ENCODE measurements at regions not wholly inside any gene's neighbourhood (a gene's known extent, or its start where the extent isn't known, plus 50 kb on each side); places are given as distances from the start of the nearest gene placed in this dataset.
"Not testable (repeated sequence)": the region's sequence is repeated elsewhere in the genome, so short reads cannot be mapped to it uniquely, and the experiment has no call there.

DNA sequence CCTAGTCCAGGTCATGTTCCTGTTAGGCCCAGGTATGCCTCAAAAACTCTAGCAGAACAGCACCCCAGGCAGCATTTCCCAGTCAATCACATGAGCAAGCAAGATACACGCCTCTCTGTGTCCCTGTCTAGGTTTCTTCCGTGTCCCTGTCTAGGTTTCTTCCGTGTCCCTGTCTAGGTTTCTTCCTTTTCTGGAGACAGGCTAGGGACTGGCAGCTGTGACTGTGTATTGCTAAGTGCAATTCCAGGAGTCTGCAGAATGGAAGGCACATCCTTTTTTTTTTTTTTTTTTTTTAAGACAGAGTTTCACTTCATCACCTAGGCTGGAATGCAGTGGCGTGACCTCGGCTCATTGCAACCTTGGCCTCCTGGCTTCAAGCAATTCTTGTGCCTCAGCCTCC, 77.6 kb downstream of the SETD4 start:
- peaks cover 5 to 9% of the 10 kb centered on the region in 2 donors for H3K9me3 ChIP-seq (ENCODE audit: control insufficient read depth in 2 of 2, low read length in 2 of 2)
- H3K4me3 ChIP-seq (ENCODE audit: low read length in 2 of 2): no peak overlapping the region
- no peak overlapping the region for H3K9ac ChIP-seq (ENCODE audit: low read length in 2 of 2)
- no peaks in the 10 kb centered on the region for H3K36me3 ChIP-seq (ENCODE audit: control insufficient read depth in 2 of 2, insufficient read depth in 2 of 2, low read length in 2 of 2)
- H3K27ac ChIP-seq (ENCODE audit: low read length): no peak overlapping the region
- H3K4me1 ChIP-seq (ENCODE audit: control insufficient read depth, insufficient read depth, low read length): no peaks in the 10 kb centered on the region
- H3K27me3 ChIP-seq (ENCODE audit: control insufficient read depth in 1 of 2, insufficient read depth in 2 of 2, low read length in 2 of 2): no peaks in the 10 kb centered on the region

DNA sequence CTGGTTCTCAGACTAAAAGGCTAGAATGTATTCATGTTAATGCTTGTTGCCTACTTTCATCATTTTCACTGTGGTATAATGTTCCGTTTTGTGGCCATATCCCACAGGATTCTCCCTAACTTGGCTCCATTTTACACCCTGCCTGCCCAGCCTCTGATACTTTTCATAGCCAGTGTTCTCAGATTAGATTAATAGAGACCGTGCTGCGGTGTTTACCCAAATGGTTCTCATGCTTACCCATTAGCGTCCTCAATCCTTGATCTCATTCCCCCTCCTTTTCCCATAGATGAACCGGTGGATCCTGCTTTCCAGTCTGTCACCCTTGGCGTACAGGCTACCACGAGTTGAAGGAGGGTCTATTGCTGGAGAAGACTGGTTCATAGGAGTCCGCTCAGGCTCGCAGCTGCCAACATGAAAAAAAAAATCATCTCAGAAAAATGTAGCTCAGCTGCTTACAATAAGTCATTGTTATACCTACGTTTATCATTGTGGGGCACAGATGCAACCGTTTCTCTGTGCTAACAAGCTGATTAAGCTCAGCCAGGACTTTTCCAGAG, 78.7 kb downstream of the SETD4 start:
- H3K9ac ChIP-seq (ENCODE audit: low read length in 2 of 2): no peak overlapping the region
- no peaks in the 10 kb centered on the region for H3K36me3 ChIP-seq (ENCODE audit: control insufficient read depth in 2 of 2, insufficient read depth in 2 of 2, low read length in 2 of 2)
- H3K9me3 ChIP-seq (ENCODE audit: control insufficient read depth in 2 of 2, low read length in 2 of 2): peaks cover 5 to 9% of the 10 kb centered on the region in 2 donors
- no peaks in the 10 kb centered on the region for H3K27me3 ChIP-seq (ENCODE audit: control insufficient read depth in 1 of 2, insufficient read depth in 2 of 2, low read length in 2 of 2)
- H3K4me1 ChIP-seq (ENCODE audit: control insufficient read depth, insufficient read depth, low read length): no peaks in the 10 kb centered on the region
- H3K4me3 ChIP-seq (ENCODE audit: low read length in 2 of 2): no peak overlapping the region
- H3K27ac ChIP-seq (ENCODE audit: low read length): no peak overlapping the region

DNA sequence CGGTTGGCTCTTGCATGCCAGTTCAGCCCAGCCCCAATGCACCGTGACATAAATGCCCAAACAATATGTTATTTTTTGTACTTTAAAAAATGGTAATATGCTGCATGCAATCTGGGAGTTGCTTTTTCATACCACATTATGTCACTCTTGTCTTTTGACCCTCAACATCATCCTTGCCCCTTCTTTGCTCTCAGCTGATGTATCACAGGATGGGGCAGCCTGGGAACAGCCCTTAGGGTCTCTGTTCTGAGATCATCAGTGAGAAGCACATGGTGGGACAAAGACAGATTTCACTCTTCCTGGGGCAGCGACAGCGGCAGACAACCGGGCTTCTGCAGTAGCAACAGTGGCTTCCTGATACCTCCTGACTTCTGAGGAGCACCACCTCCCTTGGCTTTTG, 79.5 kb downstream of the SETD4 start:
- Histone ChIP-seq H3K27ac (ENCODE audit: low read length) (no peak overlapping the region), H3K27me3 (ENCODE audit: control insufficient read depth in 1 of 2, insufficient read depth in 2 of 2, low read length in 2 of 2) (no peaks in the 10 kb centered on the region)

GRCh38 chr21:35977860-35978259, 82.5 kb downstream of the SETD4 start:
- not testable (repeated sequence) for H3K4me3 ChIP-seq (ENCODE audit: low read length in 2 of 2); H3K27ac ChIP-seq (ENCODE audit: low read length); H3K9ac ChIP-seq (ENCODE audit: low read length in 2 of 2); H3K4me1 ChIP-seq (ENCODE audit: control insufficient read depth, insufficient read depth, low read length); H3K36me3 ChIP-seq (ENCODE audit: control insufficient read depth in 2 of 2, insufficient read depth in 2 of 2, low read length in 2 of 2); H3K27me3 ChIP-seq (ENCODE audit: control insufficient read depth in 1 of 2, insufficient read depth in 2 of 2, low read length in 2 of 2); H3K9me3 ChIP-seq (ENCODE audit: control insufficient read depth in 2 of 2, low read length in 2 of 2)

More for the DNA sequence above, 79.5 kb downstream of the SETD4 start:
- peaks cover 5 to 9% of the 10 kb centered on the region in 2 donors for H3K9me3 ChIP-seq (ENCODE audit: control insufficient read depth in 2 of 2, low read length in 2 of 2)
- no peak overlapping the region for H3K9ac ChIP-seq (ENCODE audit: low read length in 2 of 2)
- no peak overlapping the region for H3K4me3 ChIP-seq (ENCODE audit: low read length in 2 of 2)
- H3K36me3 ChIP-seq (ENCODE audit: control insufficient read depth in 2 of 2, insufficient read depth in 2 of 2, low read length in 2 of 2): no peaks in the 10 kb centered on the region
- no peaks in the 10 kb centered on the region for H3K4me1 ChIP-seq (ENCODE audit: control insufficient read depth, insufficient read depth, low read length)

GRCh38 chr21:35976929-35977328, 83.4 kb downstream of the SETD4 start:
- H3K27me3 ChIP-seq (ENCODE audit: control insufficient read depth in 1 of 2, insufficient read depth in 2 of 2, low read length in 2 of 2): no peaks in the 10 kb centered on the region
- H3K4me1 ChIP-seq (ENCODE audit: control insufficient read depth, insufficient read depth, low read length): no peaks in the 10 kb centered on the region
- no peaks in the 10 kb centered on the region for H3K36me3 ChIP-seq (ENCODE audit: control insufficient read depth in 2 of 2, insufficient read depth in 2 of 2, low read length in 2 of 2)
- H3K9me3 ChIP-seq (ENCODE audit: control insufficient read depth in 2 of 2, low read length in 2 of 2): peaks cover 5 to 9% of the 10 kb centered on the region in 2 donors
- no peak overlapping the region for H3K4me3 ChIP-seq (ENCODE audit: low read length in 2 of 2)
- H3K9ac ChIP-seq (ENCODE audit: low read length in 2 of 2): no peak overlapping the region
- H3K27ac ChIP-seq (ENCODE audit: low read length): no peak overlapping the region

DNA sequence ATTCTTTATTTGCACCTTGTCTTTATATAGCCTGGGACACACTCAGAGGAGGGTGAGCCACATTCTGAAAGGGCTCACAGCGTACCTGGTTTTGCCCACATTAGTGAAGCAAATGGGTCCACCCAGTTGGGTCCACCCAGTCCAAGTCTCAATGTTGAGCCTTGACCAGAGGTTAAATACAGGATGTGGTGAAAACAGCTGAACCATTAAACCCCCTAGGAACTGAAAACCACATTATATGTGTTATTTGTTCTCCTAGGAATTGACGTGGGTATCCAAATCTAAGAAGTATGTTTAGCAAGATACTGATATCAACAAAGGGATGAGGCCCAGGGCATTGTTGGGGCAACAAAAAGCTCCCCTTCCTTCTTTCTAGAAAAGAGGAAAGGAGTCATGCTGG, 83.8 kb downstream of the SETD4 start:
- no peak overlapping the region for H3K9ac ChIP-seq (ENCODE audit: low read length in 2 of 2)
- H3K36me3 ChIP-seq (ENCODE audit: control insufficient read depth in 2 of 2, insufficient read depth in 2 of 2, low read length in 2 of 2): no peaks in the 10 kb centered on the region
- no peaks in the 10 kb centered on the region for H3K4me1 ChIP-seq (ENCODE audit: control insufficient read depth, insufficient read depth, low read length)
- H3K4me3 ChIP-seq (ENCODE audit: low read length in 2 of 2): no peak overlapping the region
- peaks cover 0 to 2% of the 10 kb centered on the region in 2 donors for H3K27me3 ChIP-seq (ENCODE audit: control insufficient read depth in 1 of 2, insufficient read depth in 2 of 2, low read length in 2 of 2)
- no peak overlapping the region for H3K27ac ChIP-seq (ENCODE audit: low read length)
- peaks cover 5 to 9% of the 10 kb centered on the region in 2 donors for H3K9me3 ChIP-seq (ENCODE audit: control insufficient read depth in 2 of 2, low read length in 2 of 2)

DNA sequence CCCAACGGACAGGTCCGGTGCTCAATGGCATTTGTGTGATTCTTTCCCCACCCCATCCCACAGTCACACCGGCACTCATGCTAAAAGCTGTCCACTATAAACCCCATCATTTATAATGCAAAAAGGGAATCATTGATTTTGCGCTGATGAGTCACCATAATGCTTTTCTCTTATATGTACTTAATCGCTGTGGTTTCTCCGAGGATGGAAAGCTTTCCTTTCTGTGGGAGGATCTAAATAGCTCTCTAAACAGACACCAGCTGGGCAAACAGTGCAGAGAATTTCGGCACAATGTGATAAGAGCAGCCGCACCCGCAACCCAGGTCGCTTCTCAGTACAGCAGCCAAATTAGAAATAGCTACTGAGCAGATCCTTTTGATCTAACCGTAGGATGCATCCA, 85.6 kb downstream of the SETD4 start:
- peaks cover 5 to 9% of the 10 kb centered on the region in 2 donors for H3K9me3 ChIP-seq (ENCODE audit: control insufficient read depth in 2 of 2, low read length in 2 of 2)
- H3K4me1 ChIP-seq (ENCODE audit: control insufficient read depth, insufficient read depth, low read length): no peaks in the 10 kb centered on the region
- no peak overlapping the region for H3K4me3 ChIP-seq (ENCODE audit: low read length in 2 of 2)
- H3K27ac ChIP-seq (ENCODE audit: low read length): no peak overlapping the region
- H3K9ac ChIP-seq (ENCODE audit: low read length in 2 of 2): no peak overlapping the region
- no peaks in the 10 kb centered on the region for H3K36me3 ChIP-seq (ENCODE audit: control insufficient read depth in 2 of 2, insufficient read depth in 2 of 2, low read length in 2 of 2)
- H3K27me3 ChIP-seq (ENCODE audit: control insufficient read depth in 1 of 2, insufficient read depth in 2 of 2, low read length in 2 of 2): peaks cover 0 to 2% of the 10 kb centered on the region in 2 donors

- no peaks in the 10 kb centered on the region for H3K4me1 ChIP-seq (ENCODE audit: control insufficient read depth, insufficient read depth, low read length)
- H3K27me3 ChIP-seq (ENCODE audit: control insufficient read depth in 1 of 2, insufficient read depth in 2 of 2, low read length in 2 of 2): peaks cover 0 to 2% of the 10 kb centered on the region in 2 donors
- no peaks in the 10 kb centered on the region for H3K9me3 ChIP-seq (ENCODE audit: control insufficient read depth in 2 of 2, low read length in 2 of 2)
- H3K9ac ChIP-seq (ENCODE audit: low read length in 2 of 2): no peak overlapping the region
- no peaks in the 10 kb centered on the region for H3K36me3 ChIP-seq (ENCODE audit: control insufficient read depth in 2 of 2, insufficient read depth in 2 of 2, low read length in 2 of 2)
- H3K27ac ChIP-seq (ENCODE audit: low read length): no peak overlapping the region
- H3K4me3 ChIP-seq (ENCODE audit: low read length in 2 of 2): no peak overlapping the region
Observed at GRCh38 chr21:35971824-35972223, 88.5 kb downstream of the SETD4 start.

GRCh38 chr21:35969281-35969680, 91.0 kb downstream of the SETD4 start:
- H3K27ac ChIP-seq (ENCODE audit: low read length): no peak overlapping the region
- H3K36me3 ChIP-seq (ENCODE audit: control insufficient read depth in 2 of 2, insufficient read depth in 2 of 2, low read length in 2 of 2): no peaks in the 10 kb centered on the region
- no peak overlapping the region for H3K9ac ChIP-seq (ENCODE audit: low read length in 2 of 2)
- H3K9me3 ChIP-seq (ENCODE audit: control insufficient read depth in 2 of 2, low read length in 2 of 2): no peaks in the 10 kb centered on the region
- no peak overlapping the region for H3K4me3 ChIP-seq (ENCODE audit: low read length in 2 of 2)
- H3K4me1 ChIP-seq (ENCODE audit: control insufficient read depth, insufficient read depth, low read length): no peaks in the 10 kb centered on the region
- H3K27me3 ChIP-seq (ENCODE audit: control insufficient read depth in 1 of 2, insufficient read depth in 2 of 2, low read length in 2 of 2): peaks cover 0 to 2% of the 10 kb centered on the region in 2 donors

GRCh38 chr21:35968564-35968963, 91.8 kb downstream of the SETD4 start:
- no peak overlapping the region for H3K27ac ChIP-seq (ENCODE audit: low read length)
- no peaks in the 10 kb centered on the region for H3K9me3 ChIP-seq (ENCODE audit: control insufficient read depth in 2 of 2, low read length in 2 of 2)
- H3K27me3 ChIP-seq (ENCODE audit: control insufficient read depth in 1 of 2, insufficient read depth in 2 of 2, low read length in 2 of 2): peaks cover 0 to 2% of the 10 kb centered on the region in 2 donors
- H3K4me1 ChIP-seq (ENCODE audit: control insufficient read depth, insufficient read depth, low read length): no peaks in the 10 kb centered on the region
- H3K9ac ChIP-seq (ENCODE audit: low read length in 2 of 2): no peak overlapping the region
- no peaks in the 10 kb centered on the region for H3K36me3 ChIP-seq (ENCODE audit: control insufficient read depth in 2 of 2, insufficient read depth in 2 of 2, low read length in 2 of 2)
- H3K4me3 ChIP-seq (ENCODE audit: low read length in 2 of 2): no peak overlapping the region

DNA sequence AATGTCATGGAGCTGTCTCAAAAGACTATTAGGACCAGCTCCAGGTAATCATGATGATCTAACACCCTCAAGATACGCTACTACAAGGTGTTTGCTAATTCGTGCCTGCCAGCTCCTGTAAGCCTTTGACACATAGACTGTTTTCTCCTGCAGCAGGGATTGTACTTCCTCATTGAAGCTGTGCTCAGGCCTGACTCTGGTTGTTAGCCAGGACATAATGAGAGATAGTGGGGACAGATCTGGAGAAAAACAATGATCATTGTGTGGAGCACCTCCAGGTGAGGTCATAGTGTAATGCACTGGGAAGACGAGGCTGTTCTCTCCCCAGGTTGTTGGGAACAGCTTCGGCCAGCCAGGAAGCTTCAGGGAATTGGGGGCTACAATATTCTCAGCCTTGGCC, 94.6 kb downstream of the SETD4 start:
- Histone ChIP-seq H3K27me3 (ENCODE audit: control insufficient read depth in 1 of 2, insufficient read depth in 2 of 2, low read length in 2 of 2) (peaks cover 0 to 2% of the 10 kb centered on the region in 2 donors), H3K4me1 (ENCODE audit: control insufficient read depth, insufficient read depth, low read length) (no peaks in the 10 kb centered on the region), H3K27ac (ENCODE audit: low read length) (no peak overlapping the region), H3K4me3 (ENCODE audit: low read length in 2 of 2) (no peak overlapping the region), H3K9ac (ENCODE audit: low read length in 2 of 2) (no peak overlapping the region), H3K9me3 (ENCODE audit: control insufficient read depth in 2 of 2, low read length in 2 of 2) (no peaks in the 10 kb centered on the region), H3K36me3 (ENCODE audit: control insufficient read depth in 2 of 2, insufficient read depth in 2 of 2, low read length in 2 of 2) (no peaks in the 10 kb centered on the region)
